Middle frontal gyrus (tissue), 1 donor: ENCODE measurements at regions not wholly inside any gene's neighbourhood (a gene's known extent, or its start where the extent isn't known, plus 50 kb on each side); places are given as distances from the start of the nearest gene placed in this dataset.

Experiments
- DNase-seq: peaks from one replicate; pipeline ENCODE4 v3.0.0-alpha.2; 2015; ENCODE audit warnings: low spot score; ENCODE audit errors: extremely low spot score

- peak; percentile 47 for DNase-seq
Measured at GRCh38 chr2:219949053-219949452, 321.6 kb downstream of the SLC4A3 start.

- no peak for DNase-seq
Measured at GRCh38 chr2:219951099-219951498, 323.7 kb downstream of the SLC4A3 start.

- no peak for DNase-seq
Measured at GRCh38 chr2:219954331-219954730, 326.9 kb downstream of the SLC4A3 start.

- no peak for DNase-seq
Measured at GRCh38 chr2:219957820-219958219, 330.4 kb downstream of the SLC4A3 start.

- no peak for DNase-seq
Measured at GRCh38 chr2:219958941-219959340, 331.5 kb downstream of the SLC4A3 start.

- no peak for DNase-seq
Measured at GRCh38 chr2:219959471-219959870, 332.0 kb downstream of the SLC4A3 start.

- no peak for DNase-seq
Measured at GRCh38 chr2:219961947-219962498, 334.6 kb downstream of the SLC4A3 start.

GRCh38 chr2:219962801-219963200 lies 335.4 kb downstream of the SLC4A3 start:
- DNase-seq, result no peak

GRCh38 chr2:219965287-219966194 lies 338.1 kb downstream of the SLC4A3 start:
- no peak for DNase-seq

- no peak for DNase-seq
Measured at GRCh38 chr2:219967247-219968245, 340.1 kb downstream of the SLC4A3 start.

- DNase-seq, result no peak
Measured at GRCh38 chr2:219968685-219969345, 341.4 kb downstream of the SLC4A3 start.

- no peak for DNase-seq
Measured at GRCh38 chr2:219969508-219969907, 342.1 kb downstream of the SLC4A3 start.

GRCh38 chr2:219973136-219973535 lies 345.7 kb downstream of the SLC4A3 start:
- DNase-seq, result no peak

- no peak for DNase-seq
Measured at GRCh38 chr2:219976871-219977270, 349.4 kb downstream of the SLC4A3 start.

- no peak for DNase-seq
Measured at GRCh38 chr2:219980638-219981037, 353.2 kb downstream of the SLC4A3 start.

GRCh38 chr2:219983836-219984235 lies 356.4 kb downstream of the SLC4A3 start:
- no peak for DNase-seq

GRCh38 chr2:219985017-219985416 lies 357.6 kb downstream of the SLC4A3 start:
- DNase-seq, result no peak

GRCh38 chr2:219987830-219988229 lies 360.4 kb downstream of the SLC4A3 start:
- DNase-seq, result no peak

GRCh38 chr2:219989744-219990143 lies 362.3 kb downstream of the SLC4A3 start:
- DNase-seq, result no peak

GRCh38 chr2:219991116-219991515 lies 363.7 kb downstream of the SLC4A3 start:
- DNase-seq, result no peak

- DNase-seq, result no peak
Measured at GRCh38 chr2:219995399-219995798, 368.0 kb downstream of the SLC4A3 start.
